HEK293T (cell line): ENCODE measurements at regions not wholly inside any gene's neighbourhood (a gene's known extent, or its start where the extent isn't known, plus 50 kb on each side); places are given as distances from the start of the nearest gene placed in this dataset.
"Not testable (repeated sequence)": the region's sequence is repeated elsewhere in the genome, so short reads cannot be mapped to it uniquely, and the experiment has no call there.

Source experiments
- CTCF ChIA-PET: fragments of 350-600 bp; formaldehyde crosslinking; extraction: SDS; loops from one replicate; lab custom pipeline; 2021; ENCODE audit warnings: antibody characterized with exemption, inconsistent platforms; lab: Yijun Ruan, JAX
- POLR2A ChIA-PET: fragments of 350-600 bp; formaldehyde crosslinking; extraction: SDS; loops from one replicate; lab custom pipeline; 2020; ENCODE audit warnings: antibody characterized with exemption, inconsistent platforms; lab: Yijun Ruan, JAX
- DNase-seq: peaks from one replicate; pipeline ENCODE4 v3.0.0; 2012; ENCODE audit warnings: mixed read lengths; ENCODE audit errors: extremely low spot score
- ARNT ChIP-seq: fragments of 450-650 bp; IDR thresholded peaks from 2 replicates; pipeline ENCODE4 v1.6.1; 2017; ENCODE audit warnings: mild to moderate bottlenecking
- BHLHE40 ChIP-seq: fragments of 450-650 bp; IDR thresholded peaks from 2 replicates; pipeline ENCODE4 v1.6.1; 2016; ENCODE audit warnings: mild to moderate bottlenecking, moderate library complexity, borderline replicate concordance
- CTBP1 ChIP-seq: fragments of 450-650 bp; IDR thresholded peaks from 2 replicates; pipeline ENCODE4 v1.6.1; 2016; ENCODE audit warnings: borderline replicate concordance
- ELF4 ChIP-seq: fragments of 450-650 bp; IDR thresholded peaks from 2 replicates; pipeline ENCODE4 v1.6.1; 2017; ENCODE audit warnings: antibody characterized with exemption
- FOXA1 ChIP-seq: fragments of 450-650 bp; IDR thresholded peaks from 2 replicates; pipeline ENCODE4 v1.6.1; 2016; ENCODE audit warnings: mild to moderate bottlenecking
- FOXK2 ChIP-seq: fragments of 450-650 bp; IDR thresholded peaks from 2 replicates; pipeline ENCODE4 v1.6.1; 2016; ENCODE audit warnings: mild to moderate bottlenecking
- FOXM1 ChIP-seq: fragments of 450-650 bp; IDR thresholded peaks from 2 replicates; pipeline ENCODE4 v1.6.1; 2017; ENCODE audit warnings: mild to moderate bottlenecking, borderline replicate concordance
- HDGF ChIP-seq: fragments of 450-650 bp; IDR thresholded peaks from 2 replicates; pipeline ENCODE4 v1.6.1; 2017; ENCODE audit warnings: antibody characterized with exemption, borderline replicate concordance
- L3MBTL2 ChIP-seq: fragments of 450-650 bp; conservative IDR thresholded peaks from 2 replicates; pipeline ENCODE4 v1.6.1; 2016; ENCODE audit warnings: mild to moderate bottlenecking
- LEF1 ChIP-seq: fragments of 450-650 bp; IDR thresholded peaks from 2 replicates; pipeline ENCODE4 v1.6.1; 2017; ENCODE audit warnings: mild to moderate bottlenecking, borderline replicate concordance
- NFRKB ChIP-seq: fragments of 450-650 bp; IDR thresholded peaks from 2 replicates; pipeline ENCODE4 v1.6.1; 2016; ENCODE audit warnings: mild to moderate bottlenecking, moderate library complexity
- SP1 ChIP-seq: fragments of 450-650 bp; IDR thresholded peaks from 2 replicates; pipeline ENCODE4 v1.6.1; 2017
- SUZ12 ChIP-seq: fragments of 450-650 bp; IDR thresholded peaks from 2 replicates; pipeline ENCODE4 v1.6.1; 2016; ENCODE audit warnings: mild to moderate bottlenecking
- TARDBP ChIP-seq: fragments of 450-650 bp; IDR thresholded peaks from 2 replicates; pipeline ENCODE4 v1.6.1; 2016
- ZNF384 ChIP-seq: fragments of 450-650 bp; IDR thresholded peaks from 2 replicates; pipeline ENCODE4 v1.6.1; 2016
- TF ChIP-seq, protein P1 (sequence below): fragments of 450-650 bp; IDR thresholded peaks from 2 replicates; pipeline ENCODE4 v1.6.1; 2016

DNA sequence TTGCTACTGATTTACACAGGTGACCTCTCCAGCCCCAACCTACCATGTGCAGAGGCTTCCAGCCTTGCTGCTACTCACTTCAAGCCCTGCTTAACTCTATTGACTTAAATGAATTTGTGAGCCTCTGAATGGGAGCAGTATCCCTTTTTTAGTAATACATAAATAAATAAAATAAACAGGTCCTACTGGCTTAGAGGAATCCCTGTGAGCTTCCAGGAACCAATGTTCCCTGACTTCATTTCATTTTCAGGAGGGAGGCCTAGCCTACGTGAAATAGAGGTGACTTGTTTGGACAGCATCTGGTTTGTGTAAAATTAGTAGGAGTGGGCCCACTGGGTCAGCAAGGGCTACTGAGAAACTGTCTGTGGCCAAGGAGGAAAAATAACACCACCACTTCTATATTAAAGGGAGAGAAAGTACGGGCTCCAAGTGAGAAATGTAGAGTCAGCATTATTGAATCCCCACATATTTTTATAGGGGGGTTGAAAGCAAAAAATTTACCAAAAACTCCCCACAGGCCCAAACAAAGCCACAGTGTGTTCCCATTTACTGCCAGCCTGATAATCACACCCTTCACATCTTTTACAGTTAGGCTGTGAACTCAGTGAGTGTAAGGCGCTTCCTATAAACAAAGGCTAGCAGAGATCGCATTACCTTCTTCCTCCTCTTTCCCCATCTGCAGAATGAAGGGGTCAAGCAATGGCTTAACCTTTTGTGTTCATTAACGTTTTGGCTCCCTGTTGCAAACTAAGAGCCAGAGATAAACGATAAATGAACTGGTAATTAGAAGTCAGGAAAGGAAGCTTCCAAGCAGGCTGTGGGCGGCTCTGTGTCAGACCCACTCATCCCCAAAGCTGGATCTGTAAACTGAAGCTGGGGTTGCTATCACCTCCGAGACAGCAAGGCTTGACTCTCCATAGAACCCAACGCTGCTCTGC, 138.8 kb upstream of the LIFR start:
- ChIA-PET CTCF (no interaction called here), POLR2A (no interaction called here)
- TF ChIP-seq SP1 = no peak
- no peak for TF ChIP-seq FOXK2
- TF ChIP-seq FOXM1 = no peak
- no peak for TF ChIP-seq L3MBTL2
- TF ChIP-seq SUZ12 = no peak
- no peak for TF ChIP-seq ELF4
- TF ChIP-seq ZNF384 = no peak
- TF ChIP-seq NFRKB = no peak
- no peak for TF ChIP-seq HDGF
- TF ChIP-seq, protein P1, sequence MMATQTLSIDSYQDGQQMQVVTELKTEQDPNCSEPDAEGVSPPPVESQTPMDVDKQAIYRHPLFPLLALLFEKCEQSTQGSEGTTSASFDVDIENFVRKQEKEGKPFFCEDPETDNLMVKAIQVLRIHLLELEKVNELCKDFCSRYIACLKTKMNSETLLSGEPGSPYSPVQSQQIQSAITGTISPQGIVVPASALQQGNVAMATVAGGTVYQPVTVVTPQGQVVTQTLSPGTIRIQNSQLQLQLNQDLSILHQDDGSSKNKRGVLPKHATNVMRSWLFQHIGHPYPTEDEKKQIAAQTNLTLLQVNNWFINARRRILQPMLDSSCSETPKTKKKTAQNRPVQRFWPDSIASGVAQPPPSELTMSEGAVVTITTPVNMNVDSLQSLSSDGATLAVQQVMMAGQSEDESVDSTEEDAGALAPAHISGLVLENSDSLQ = no peak
- TF ChIP-seq LEF1 = no peak
- no peak for TF ChIP-seq ARNT
- no peak for TF ChIP-seq BHLHE40
- no peak for TF ChIP-seq FOXA1
- TF ChIP-seq TARDBP = no peak
- no peak for TF ChIP-seq CTBP1
- no peak for DNase-seq

- CTCF ChIA-PET = no interaction called here
- TF ChIP-seq SP1 = no peak
- TF ChIP-seq ZNF384 = no peak
- TF ChIP-seq HDGF = no peak
- TF ChIP-seq FOXK2 = no peak
- no peak for TF ChIP-seq FOXA1
- no peak for TF ChIP-seq LEF1
- TF ChIP-seq CTBP1 = no peak
Measured at GRCh38 chr5:38697013-38697412, 140.6 kb upstream of the LIFR start.

GRCh38 chr5:38705529-38705928, 140.3 kb upstream of the OSMR start:
- CTCF ChIA-PET, DNase-seq, POLR2A ChIA-PET: not testable (repeated sequence)

More at GRCh38 chr5:38697013-38697412, 140.6 kb upstream of the LIFR start:
- POLR2A ChIA-PET = no interaction called here
- DNase-seq = no peak

DNA sequence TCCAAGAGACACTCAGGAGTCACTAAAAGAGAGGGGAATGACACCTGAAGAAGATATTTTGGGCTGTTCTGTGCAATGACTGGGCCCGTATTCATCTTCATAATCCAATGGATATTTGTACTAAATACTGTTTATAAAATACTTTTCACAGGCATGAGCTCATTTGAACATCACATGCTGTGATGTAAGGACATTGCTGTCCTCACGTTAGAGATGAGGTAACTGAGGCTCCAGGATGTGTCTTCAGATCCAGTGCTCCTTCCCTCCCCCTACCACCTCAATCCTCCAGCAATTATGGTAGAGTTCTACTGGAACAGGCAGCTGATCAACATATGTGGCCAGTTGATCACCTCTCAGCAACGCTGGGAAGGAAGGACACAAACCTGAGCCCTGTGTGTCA, 139.4 kb upstream of the OSMR start:
- POLR2A ChIA-PET = no interaction called here
- no peak for TF ChIP-seq FOXA1
- TF ChIP-seq BHLHE40 = no peak
- TF ChIP-seq TARDBP = no peak
- TF ChIP-seq LEF1 = no peak
- TF ChIP-seq, protein P1 = no peak
- TF ChIP-seq ARNT = no peak
- DNase-seq = no peak
- CTCF ChIA-PET = no interaction called here

DNA sequence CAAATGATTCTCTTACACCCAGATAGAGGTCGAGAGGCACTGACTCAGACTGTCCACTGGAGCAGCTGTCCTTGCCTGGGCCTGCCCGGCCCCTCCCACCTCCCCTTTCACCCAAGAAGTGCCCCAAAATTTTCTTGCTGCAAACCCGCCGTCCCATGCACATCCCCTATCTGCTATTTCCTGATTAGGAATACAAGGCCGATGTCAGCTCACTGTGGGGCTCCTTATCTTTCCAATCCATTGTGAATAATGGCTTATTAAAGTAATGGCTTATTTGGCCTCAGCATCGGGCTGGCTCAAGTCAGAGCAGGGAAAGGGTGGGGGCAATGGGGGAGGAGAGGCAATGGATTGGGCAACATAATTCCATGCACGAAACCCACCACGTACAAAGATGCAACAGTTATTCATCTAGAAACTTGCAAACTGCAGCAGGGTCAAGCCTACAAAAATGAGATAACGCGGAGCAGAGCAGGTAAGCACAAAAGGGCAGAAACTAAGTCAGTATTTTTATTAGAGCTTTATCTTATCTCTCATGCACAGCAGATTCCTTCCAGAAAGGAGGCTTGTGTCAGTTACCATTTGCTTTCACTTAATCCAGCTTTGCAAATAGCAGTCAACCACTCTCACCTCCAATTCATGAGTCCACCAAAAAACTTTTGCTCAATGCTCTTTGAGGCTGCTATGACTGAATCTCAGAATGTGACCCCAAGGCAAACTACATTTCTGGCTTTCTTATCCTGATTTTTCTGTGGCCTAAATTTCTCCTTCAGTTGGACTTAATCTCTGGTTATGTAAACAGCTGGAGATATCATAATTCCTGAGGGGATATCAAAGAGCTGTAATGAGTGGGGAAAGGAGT, 138.2 kb upstream of the OSMR start:
- CTCF ChIA-PET = no interaction called here
- POLR2A ChIA-PET = no interaction called here

More for the DNA sequence above, 138.2 kb upstream of the OSMR start:
- TF ChIP-seq ZNF384 = no peak
- no peak for TF ChIP-seq L3MBTL2
- no peak for TF ChIP-seq HDGF
- no peak for TF ChIP-seq LEF1
- TF ChIP-seq FOXA1 = no peak
- no peak for TF ChIP-seq ELF4
- no peak for TF ChIP-seq FOXK2
- no peak for TF ChIP-seq CTBP1
- TF ChIP-seq SP1 = no peak
- no peak for TF ChIP-seq BHLHE40
- no peak for TF ChIP-seq SUZ12
- TF ChIP-seq ARNT = no peak
- no peak for TF ChIP-seq NFRKB
- no peak for TF ChIP-seq FOXM1
- TF ChIP-seq, protein P1 = no peak
- DNase-seq = no peak
